ENCODE measurements at regions not wholly inside any gene's neighbourhood (a gene's known extent, or its start where the extent isn't known, plus 50 kb on each side); places are given as distances from the start of the nearest gene placed in this dataset.
A peak's percentile ranks its signal among the peaks of the same experiment; 100 is the strongest.
"Not testable (repeated sequence)": the region's sequence is repeated elsewhere in the genome, so short reads cannot be mapped to it uniquely, and the experiment has no call there.

DNA sequence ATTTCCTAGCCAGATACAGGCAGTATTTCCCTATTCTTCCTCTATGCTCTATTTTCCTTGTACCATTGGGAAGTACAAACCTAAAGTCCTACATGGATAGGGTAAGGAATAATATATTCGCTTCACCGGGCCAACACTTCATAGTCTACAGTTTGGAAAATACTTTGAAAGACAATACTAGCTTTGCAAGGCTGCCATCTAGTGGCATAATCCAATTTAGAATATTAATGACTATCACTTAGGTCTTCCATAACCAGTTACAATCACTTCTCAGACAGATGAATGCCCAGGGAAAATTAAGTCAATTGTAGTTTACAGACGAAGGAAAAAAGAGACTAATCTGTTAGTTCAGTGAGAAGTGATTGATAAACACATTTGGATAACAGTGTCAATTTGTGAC is 141.0 kb upstream of the FAM47C start:
- H3K9me3 ChIP-seq = no peaks in the 10 kb centered on the region
- DNase-seq = no peak
- H3K27ac ChIP-seq = no peak overlapping the region
- intact Hi-C loops (cut with DNase I; ENCODE audit: low total_unique reads) = no loop called here
- no peak overlapping the region for H3K4me3 ChIP-seq
- TF ChIP-seq, protein P1, sequence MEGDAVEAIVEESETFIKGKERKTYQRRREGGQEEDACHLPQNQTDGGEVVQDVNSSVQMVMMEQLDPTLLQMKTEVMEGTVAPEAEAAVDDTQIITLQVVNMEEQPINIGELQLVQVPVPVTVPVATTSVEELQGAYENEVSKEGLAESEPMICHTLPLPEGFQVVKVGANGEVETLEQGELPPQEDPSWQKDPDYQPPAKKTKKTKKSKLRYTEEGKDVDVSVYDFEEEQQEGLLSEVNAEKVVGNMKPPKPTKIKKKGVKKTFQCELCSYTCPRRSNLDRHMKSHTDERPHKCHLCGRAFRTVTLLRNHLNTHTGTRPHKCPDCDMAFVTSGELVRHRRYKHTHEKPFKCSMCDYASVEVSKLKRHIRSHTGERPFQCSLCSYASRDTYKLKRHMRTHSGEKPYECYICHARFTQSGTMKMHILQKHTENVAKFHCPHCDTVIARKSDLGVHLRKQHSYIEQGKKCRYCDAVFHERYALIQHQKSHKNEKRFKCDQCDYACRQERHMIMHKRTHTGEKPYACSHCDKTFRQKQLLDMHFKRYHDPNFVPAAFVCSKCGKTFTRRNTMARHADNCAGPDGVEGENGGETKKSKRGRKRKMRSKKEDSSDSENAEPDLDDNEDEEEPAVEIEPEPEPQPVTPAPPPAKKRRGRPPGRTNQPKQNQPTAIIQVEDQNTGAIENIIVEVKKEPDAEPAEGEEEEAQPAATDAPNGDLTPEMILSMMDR (IDR thresholded peaks at IDR 0.05 in 8 of 11, conservative IDR thresholded peaks at IDR 0.05 in 3 of 11) = peak in 6 of 11 experiments; percentile 24 to 53 (median 34)
- no peak for TF ChIP-seq POLR2AphosphoS5 (IDR thresholded peaks at IDR 0.05)
- peaks cover 0 to 5% (median 0%) of the 10 kb centered on the region in 7 donors for H3K27me3 ChIP-seq (replicated peaks in 1 of 7)
- no peaks in the 10 kb centered on the region for H3K36me3 ChIP-seq
- no peaks in the 10 kb centered on the region for H3K4me1 ChIP-seq
- 17 to 24% (median 20%) methylated on average over 3 of the region's 3 CpGs for WGBS, 5 donors

DNA sequence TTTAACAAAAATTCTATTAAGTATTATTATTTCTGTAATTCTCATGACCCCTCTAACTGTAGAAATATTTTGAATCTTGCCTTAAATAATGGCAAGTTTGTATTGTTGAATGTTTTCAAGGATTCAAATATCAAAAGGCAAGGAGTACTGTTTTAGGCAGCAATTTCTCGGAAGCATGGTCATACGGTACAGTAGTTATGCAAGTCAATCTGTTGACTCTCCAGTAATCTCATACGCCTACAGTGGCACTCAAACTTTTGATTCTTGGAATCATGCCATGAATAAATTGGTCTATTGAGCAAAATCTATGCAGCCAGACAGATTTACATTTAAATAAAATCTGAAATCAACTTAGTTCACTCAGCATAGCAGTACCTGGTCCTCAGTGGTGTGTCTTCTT is 139.6 kb upstream of the FAM47C start:
- H3K4me1 ChIP-seq = no peaks in the 10 kb centered on the region
- DNase-seq = no peak
- intact Hi-C loops (cut with DNase I; ENCODE audit: low total_unique reads) = no loop called here
- WGBS, 5 donors = 68 to 85% (median 82%) methylated on average over 3 of the region's 3 CpGs
- H3K36me3 ChIP-seq = no peaks in the 10 kb centered on the region
- no peaks in the 10 kb centered on the region for H3K9me3 ChIP-seq
- H3K4me3 ChIP-seq = no peak overlapping the region
- peaks cover 0 to 5% (median 0%) of the 10 kb centered on the region in 7 donors for H3K27me3 ChIP-seq (replicated peaks in 1 of 7)
- H3K27ac ChIP-seq = no peak overlapping the region
- TF ChIP-seq, protein P1 (IDR thresholded peaks at IDR 0.05 in 8 of 11, conservative IDR thresholded peaks at IDR 0.05 in 3 of 11) = no peak
- TF ChIP-seq POLR2A (IDR thresholded peaks at IDR 0.05) = no peak
- TF ChIP-seq POLR2AphosphoS5 (IDR thresholded peaks at IDR 0.05) = no peak

DNA sequence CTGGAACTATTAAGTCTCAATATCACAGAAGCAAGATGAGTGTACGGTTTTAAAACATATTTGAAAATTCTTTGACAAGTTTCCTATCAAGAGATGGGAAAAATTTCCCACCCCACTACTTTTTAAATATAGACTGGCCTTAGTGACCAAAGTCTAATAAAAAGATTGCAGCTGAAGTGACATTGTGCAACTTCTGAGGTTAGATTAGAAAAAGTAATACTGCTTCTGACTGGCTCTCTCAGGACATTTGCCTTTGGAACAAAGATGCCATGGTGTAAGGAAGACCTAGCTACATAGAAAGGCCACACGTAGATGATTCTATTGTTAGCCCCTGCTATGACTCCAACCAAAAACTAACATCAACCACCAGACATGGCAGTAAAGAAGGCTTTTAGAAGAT is 138.7 kb upstream of the FAM47C start:
- H3K4me3 ChIP-seq = no peak overlapping the region
- TF ChIP-seq POLR2A (IDR thresholded peaks at IDR 0.05) (no peak), POLR2AphosphoS5 (IDR thresholded peaks at IDR 0.05) (no peak)
- TF ChIP-seq, protein P1 (IDR thresholded peaks at IDR 0.05 in 8 of 11, conservative IDR thresholded peaks at IDR 0.05 in 3 of 11) = no peak
- no peaks in the 10 kb centered on the region for H3K4me1 ChIP-seq
- no peak for DNase-seq
- H3K27ac ChIP-seq = no peak overlapping the region
- H3K27me3 ChIP-seq (replicated peaks in 1 of 7) = peaks cover 0 to 5% (median 0%) of the 10 kb centered on the region in 7 donors
- intact Hi-C loops (cut with DNase I; ENCODE audit: low total_unique reads) = no loop called here
- no peaks in the 10 kb centered on the region for H3K9me3 ChIP-seq
- WGBS, 5 donors = 60 to 81% (median 68%) methylated on average over 2 of the region's 2 CpGs
- H3K36me3 ChIP-seq = no peaks in the 10 kb centered on the region

DNA sequence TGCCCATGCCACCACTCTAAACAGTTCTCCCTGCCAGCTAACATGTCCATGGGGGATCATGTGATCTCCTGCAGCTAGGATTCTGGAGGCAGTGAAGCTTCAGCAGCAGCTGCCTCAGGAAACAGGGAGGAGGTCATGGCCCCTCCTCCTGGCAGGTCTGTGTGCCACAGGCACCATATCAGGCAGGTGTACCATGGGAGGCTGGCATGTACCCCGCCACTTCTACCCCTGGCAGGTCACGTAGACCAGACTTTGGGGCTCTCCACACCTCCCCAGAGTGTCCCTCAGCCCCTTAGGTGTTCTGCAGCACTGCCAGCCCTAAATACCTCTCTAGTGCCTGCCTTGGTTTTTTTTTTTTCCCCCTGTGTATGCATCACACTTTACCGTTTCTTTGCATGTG is 110.5 kb upstream of the FAM47C start:
- no peak overlapping the region for H3K27ac ChIP-seq
- H3K4me3 ChIP-seq = no peak overlapping the region
- WGBS, 5 donors = 76 to 84% (median 79%) methylated on average over 3 of the region's 3 CpGs
- no peaks in the 10 kb centered on the region for H3K4me1 ChIP-seq
- no peaks in the 10 kb centered on the region for H3K36me3 ChIP-seq
- peak; percentile 64 for DNase-seq
- no peaks in the 10 kb centered on the region for H3K9me3 ChIP-seq
- intact Hi-C loops (cut with DNase I; ENCODE audit: low total_unique reads) = no loop called here
- no peak for TF ChIP-seq POLR2AphosphoS5 (IDR thresholded peaks at IDR 0.05)
- no peak for TF ChIP-seq POLR2A (IDR thresholded peaks at IDR 0.05)
- H3K27me3 ChIP-seq (replicated peaks in 1 of 7) = no peaks in the 10 kb centered on the region

DNA sequence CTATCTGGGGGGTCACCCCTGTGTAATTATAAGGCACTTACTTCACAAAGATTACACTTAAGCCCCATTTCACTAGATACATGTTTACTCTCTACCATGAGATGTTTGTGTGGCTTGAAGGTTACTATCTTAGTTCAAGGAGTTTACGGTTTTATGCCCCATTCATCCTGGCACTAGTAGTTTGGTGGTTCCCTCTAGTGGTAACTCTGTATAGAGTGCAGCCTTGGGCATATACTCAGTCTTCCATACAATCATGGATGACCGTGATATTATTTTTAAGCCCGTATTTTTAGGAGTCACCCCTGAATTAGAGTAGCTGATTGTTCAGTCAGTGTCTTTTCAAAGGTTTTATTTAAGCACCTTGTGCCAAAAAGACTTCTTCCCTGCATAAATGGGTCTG is 109.9 kb upstream of the FAM47C start:
- no peaks in the 10 kb centered on the region for H3K27me3 ChIP-seq (replicated peaks in 1 of 7)
- H3K27ac ChIP-seq = no peak overlapping the region
- no peak for TF ChIP-seq POLR2AphosphoS5 (IDR thresholded peaks at IDR 0.05)
- TF ChIP-seq, protein P1 (IDR thresholded peaks at IDR 0.05 in 8 of 11, conservative IDR thresholded peaks at IDR 0.05 in 3 of 11) = peak in 2 of 11 experiments; percentile 17 to 23
- H3K36me3 ChIP-seq = no peaks in the 10 kb centered on the region
- intact Hi-C loops (cut with DNase I; ENCODE audit: low total_unique reads) = no loop called here
- H3K9me3 ChIP-seq = no peaks in the 10 kb centered on the region
- no peaks in the 10 kb centered on the region for H3K4me1 ChIP-seq
- 47 to 54% (median 51%) methylated on average over 3 of the region's 3 CpGs for WGBS, 5 donors
- no peak for DNase-seq
- no peak overlapping the region for H3K4me3 ChIP-seq

DNA sequence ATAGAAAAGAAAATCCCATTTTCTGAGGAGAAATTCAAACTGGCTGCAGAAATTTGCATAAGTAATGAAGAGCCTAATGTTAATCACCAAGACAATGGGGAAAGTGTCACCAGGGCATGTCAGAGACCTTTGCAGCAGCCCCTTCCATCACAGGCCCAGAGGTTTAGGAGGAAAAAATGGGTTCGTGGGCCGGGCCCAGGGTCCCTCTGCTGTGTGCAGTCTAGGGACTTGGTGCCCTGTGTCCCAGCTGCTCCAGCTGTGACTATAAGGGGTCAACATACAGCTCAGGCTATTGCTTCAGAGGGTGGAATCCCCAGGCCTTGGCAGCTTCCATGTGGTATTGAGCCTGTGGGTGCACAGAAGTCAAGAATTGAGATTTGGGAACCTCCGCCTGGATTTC is 103.6 kb upstream of the FAM47C start:
- H3K4me3 ChIP-seq; H3K36me3 ChIP-seq; H3K4me1 ChIP-seq; H3K27me3 ChIP-seq (replicated peaks in 1 of 7); H3K27ac ChIP-seq; H3K9me3 ChIP-seq; intact Hi-C loops (cut with DNase I; ENCODE audit: low total_unique reads): not testable (repeated sequence)
- peak; percentile 64 for DNase-seq
- WGBS, 5 donors = 81 to 100% (median 93%) methylated on average over 3 of the region's 3 CpGs
